Hematopoietic multipotent progenitor cell treated with erythropoietin and hydrocortisone succinate and interleukin-3 and kit ligand, for 8 days (in vitro differentiated cells): ENCODE measurements at regions not wholly inside any gene's neighbourhood (a gene's known extent, or its start where the extent isn't known, plus 50 kb on each side); places are given as distances from the start of the nearest gene placed in this dataset.

Experiments
- DNase-seq: peaks from one replicate; pipeline ENCODE4 v3.0.0-alpha.2; 2015

DNA sequence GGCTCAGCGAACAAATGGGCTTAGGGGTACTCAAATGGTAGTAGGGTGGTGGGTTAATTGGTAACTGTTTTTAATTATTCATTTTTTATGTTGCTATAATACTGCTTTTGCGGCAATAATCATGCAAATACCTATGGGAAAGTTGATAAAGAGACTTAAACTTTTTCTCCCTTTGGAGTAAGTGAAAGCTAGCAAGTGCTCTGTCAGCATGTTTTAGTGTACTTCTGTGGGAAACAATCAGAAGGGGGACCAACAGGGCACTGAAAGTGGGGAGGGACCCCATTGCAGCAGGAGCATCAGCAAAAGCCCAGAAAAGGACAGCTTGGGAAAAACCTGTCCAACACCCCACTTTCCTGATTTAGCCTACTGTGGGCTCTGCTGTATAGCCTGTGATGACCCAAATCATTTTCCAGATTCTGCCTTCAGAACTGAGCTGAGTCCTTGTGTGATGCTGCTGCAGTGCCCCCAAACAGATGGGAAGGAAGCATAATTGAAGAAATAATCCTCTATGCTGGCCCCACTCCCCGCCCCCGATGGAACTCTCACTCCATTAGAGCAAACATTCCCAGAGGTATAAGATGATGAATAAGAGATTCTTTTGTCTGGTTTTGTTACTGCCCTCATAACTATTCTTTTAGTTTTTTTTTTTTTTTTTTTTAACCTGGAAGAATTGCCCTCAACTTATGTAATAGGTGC, 322.8 kb downstream of the CD83 start:
- DNase-seq, result no peak

DNA sequence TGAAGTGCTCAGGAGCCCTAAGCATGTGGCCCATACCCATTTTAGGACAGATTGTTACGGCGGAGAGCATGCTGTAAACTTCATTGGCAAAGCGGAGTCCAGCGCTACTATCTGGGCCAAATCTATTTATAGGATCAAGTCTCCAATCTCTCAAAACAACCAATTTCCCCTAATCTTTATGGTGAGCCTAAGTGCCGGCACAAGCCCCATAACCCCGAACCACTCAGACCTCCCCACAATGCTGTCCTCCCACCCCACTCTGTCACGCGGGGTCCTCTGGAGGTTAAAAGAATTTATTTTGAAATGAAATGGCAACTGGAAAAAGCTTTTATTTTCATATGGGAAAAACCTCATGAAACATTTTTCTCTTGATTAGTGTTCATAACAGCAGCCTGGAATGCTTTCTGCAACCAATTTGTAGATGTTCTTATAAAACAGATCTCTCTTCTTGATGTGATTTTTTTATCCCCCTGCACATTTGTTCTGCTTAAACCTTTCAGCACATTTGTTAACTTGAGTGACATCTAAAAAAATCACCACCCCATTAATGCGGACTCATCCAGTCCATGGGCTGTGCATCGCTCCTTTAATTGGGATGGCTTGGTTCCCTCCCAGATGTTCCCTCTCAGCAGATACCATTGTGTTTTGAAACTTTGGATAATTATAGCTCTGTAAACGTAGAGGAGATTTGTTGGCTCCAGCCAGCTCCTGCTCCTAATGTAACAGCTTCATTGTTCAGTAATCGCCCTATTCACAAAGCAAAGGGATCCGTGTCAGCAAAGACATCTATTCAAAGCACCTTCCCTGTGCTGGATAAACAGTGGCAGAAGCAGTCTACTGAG, 323.6 kb downstream of the CD83 start:
- DNase-seq, result no peak

- no peak for DNase-seq
These were observed 324.7 kb downstream of the CD83 start for GRCh38 chr6:14442242-14442641.

DNA sequence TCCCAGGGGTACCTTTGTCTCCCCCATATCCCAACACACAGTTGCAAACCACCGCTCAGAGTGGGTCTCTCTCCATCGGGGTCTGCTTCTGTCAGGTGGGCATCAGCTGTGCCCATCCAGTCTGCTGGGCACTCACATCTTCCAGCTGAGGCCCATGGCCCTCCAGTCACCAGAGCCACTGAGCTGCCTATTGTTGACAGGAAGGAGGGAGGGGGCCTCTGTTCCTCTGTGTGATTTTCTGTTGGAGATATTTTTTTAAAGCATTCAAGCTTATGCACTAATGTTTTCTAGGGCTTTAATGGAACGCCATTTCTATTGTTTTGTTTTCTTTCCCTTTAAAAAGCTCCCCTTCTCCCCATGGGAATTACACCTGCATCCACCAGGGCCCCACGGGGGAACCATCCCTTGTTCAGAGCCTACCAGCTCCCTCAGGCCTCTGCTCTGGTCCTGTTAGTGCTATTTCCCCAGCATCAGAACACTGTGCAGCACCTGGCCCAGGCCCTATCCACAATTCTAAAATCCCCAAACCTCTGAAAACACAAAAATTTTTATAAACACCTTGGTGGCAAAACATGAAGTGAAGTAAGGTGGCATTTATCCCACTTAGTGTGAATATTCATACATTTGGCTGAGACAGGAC, 326.2 kb downstream of the CD83 start:
- no peak for DNase-seq

DNA sequence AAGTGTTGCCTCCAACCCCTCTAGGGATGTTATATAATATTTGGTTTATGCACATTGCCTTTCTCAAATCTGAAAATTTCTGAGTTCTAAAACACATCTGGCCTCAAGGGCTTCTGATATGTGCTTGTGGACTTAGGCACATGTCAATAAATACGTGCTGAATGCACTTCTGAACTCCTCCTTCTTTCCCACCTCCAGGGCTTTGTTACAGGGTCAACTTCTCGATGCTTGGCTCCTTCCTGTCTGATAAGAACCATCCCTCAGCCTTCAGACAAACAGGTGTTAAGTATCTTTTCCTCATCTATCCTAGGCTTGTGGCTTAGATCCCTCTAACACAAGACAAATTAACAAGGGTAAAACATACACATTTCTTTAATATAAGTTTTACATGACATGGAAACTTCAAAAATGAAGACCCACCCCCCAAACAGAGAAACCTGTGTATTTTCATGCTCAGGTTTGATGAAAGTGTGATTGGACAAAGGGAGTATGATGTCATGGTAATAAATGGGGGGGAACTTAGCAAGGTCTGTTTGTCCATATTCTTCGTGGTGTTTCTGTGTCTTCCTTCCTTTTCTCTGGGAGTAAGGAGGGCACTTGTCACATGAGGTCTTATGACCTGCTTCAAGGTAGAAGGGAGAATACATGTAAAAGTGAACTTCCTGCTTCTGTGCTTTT, 326.9 kb downstream of the CD83 start:
- no peak for DNase-seq

DNA sequence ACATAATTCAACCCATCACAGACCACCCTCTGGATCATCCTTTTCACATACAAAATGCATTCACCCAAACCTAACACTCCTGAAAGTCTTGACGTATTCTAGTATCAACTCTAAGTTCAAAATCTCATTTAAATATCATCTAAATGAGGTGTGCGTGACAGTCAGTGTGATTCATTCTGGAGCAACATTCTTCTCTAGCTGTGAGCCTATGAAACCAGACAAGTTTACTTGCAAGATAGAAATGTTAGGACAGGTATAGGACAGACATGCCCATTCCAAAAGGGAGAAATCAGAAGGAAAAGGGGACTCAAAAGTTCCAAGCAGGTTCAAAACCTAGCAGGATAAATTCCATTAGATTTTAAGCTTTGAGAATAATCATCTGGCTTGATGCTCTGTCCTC, 329.7 kb downstream of the CD83 start:
- DNase-seq, result no peak

GRCh38 chr6:14448246-14448645, 330.7 kb downstream of the CD83 start:
- no peak for DNase-seq

GRCh38 chr6:14450133-14450504, 332.5 kb downstream of the CD83 start:
- no peak for DNase-seq

DNA sequence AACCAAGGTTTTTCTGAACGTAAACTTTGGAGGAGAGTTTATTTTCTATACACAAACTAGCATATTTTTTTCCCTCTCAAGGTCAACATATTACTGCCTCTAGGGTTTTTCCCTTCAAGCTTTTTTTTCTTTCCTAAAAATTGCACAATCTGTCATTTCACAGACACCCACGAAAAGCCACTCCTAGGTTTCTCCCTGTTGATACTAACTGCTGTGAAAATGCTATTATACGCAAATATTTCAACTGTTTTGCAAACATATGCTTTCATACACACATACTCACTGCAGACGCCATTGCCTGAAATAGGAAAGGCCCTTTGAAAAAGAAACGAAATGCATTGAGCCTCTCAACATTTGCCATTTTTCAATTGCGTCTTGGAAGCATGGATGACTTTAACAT, 333.0 kb downstream of the CD83 start:
- DNase-seq, result no peak

DNA sequence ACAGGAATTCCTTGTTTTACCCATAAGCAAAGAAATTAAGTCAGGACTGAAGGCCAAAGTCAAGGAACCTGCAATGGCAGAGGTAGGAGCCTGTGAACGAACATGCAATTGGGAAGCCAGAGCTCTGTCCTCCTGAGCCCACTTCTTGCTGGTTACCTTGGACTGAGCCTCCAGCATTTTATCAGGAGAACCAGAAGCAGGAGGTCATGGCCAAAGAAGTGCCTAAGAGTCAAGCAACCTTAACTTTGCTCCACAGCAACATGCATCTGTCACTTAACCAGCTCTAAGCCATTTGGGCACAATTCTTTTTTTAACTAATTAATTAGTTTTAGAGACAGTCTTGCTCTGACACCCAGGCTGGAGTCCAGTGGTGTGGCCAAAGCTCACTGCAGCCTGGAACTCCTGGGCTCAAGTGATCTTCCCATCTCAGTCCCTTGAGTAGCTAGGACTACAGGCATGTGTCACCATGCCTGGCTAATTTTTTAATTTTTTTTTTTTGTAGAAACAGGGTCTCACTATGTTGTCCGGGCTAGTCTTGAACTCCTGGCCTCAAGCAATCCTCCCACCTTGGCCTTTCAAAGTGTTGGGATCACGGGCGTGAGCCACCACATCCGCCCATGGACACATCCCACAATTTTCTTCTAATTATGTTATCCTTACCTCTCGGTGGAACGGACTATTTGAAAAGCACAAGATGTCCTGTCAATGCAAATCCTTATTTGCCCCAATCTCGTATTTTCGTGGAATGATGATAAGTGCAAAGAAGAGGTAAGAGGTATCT, 334.2 kb downstream of the CD83 start:
- DNase-seq, result peak; percentile 37

- DNase-seq, result peak; percentile 91
These were observed 335.3 kb downstream of the CD83 start for GRCh38 chr6:14452567-14453527.

- no peak for DNase-seq
These were observed 336.3 kb downstream of the CD83 start for GRCh38 chr6:14453712-14454472.

DNA sequence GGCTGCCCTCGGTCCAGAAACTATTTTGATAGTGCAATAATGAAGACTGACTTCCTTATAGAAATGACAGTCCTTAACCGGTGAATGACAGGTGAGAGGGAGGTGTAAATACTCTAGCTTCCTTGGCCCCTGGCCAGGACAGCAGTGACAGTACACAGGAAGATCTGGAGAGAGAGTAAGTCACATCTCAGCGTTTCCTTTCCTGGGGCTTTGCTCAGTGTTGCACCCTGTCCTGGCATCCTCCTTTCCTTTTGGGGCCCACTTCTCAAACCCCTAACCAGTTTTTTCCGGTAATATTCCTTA, 336.9 kb downstream of the CD83 start:
- DNase-seq, result no peak

- no peak for DNase-seq
These were observed 337.9 kb downstream of the CD83 start for GRCh38 chr6:14455427-14455826.

- no peak for DNase-seq
These were observed 338.5 kb downstream of the CD83 start for GRCh38 chr6:14455876-14456648.

GRCh38 chr6:14456941-14457340, 339.4 kb downstream of the CD83 start:
- no peak for DNase-seq

DNA sequence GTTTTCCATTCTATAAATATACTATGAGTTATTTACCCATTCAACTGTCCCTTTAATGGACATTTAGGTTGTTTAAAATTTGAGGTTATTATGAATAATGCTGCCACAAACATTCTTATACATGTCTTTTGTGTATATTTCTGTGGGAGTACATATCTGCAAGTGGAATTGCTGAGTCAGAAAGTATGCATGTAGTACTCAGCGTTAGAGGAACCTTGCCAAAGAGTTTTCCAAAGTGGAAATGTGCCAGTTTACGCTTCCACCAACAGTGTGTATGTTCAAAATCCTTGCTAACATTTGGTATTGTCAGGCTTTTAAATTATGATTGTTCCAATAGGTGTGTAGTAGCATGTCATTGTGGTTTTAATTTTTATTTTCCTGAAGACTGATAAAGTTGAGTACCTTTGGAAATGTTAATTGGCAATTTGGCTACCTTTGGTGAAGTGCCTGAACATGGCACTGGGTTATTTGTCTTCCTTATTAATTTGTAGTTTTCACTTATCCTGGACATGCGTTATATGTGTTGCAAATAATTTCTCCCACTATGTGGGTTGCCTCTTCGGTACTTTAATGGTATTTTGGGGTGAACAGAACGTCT, 341.2 kb downstream of the CD83 start:
- DNase-seq, result peak; percentile 29

DNA sequence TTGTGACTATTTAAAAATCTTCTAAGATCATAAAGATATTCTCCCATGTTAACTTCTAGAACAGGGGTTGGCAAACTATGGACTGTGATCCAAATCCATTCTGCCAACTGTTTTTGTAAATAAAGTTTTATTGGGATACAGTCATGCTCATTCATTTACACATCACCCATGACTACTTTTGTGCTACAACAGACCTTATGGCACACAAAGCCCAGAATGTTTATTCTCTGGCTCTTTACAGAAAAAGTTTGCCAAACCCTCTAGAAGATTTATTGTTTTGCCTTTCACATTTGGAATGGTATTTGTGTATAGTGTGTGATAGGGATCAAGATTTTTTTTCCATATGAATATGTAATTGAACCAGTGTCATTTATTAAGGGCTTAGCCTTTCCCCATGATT, 341.7 kb downstream of the CD83 start:
- no peak for DNase-seq

DNA sequence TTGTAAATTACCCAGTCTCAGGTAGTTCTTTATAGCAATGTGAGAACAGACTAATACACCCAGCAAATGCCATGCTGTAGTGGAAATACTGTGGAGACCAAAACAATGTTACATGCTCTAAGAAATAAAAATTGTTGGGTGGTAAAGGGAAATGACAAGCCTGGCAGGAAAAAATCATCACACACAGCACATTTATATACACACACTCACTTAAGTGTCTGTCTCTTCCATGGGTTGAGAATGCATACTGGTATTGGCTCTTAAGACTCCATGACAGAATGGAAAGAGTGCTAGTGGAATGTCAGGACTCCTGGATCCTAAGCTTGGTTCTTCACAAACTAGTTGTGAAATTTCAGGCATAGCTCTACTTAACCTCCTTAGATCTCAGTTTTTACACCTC, 343.0 kb downstream of the CD83 start:
- no peak for DNase-seq

DNA sequence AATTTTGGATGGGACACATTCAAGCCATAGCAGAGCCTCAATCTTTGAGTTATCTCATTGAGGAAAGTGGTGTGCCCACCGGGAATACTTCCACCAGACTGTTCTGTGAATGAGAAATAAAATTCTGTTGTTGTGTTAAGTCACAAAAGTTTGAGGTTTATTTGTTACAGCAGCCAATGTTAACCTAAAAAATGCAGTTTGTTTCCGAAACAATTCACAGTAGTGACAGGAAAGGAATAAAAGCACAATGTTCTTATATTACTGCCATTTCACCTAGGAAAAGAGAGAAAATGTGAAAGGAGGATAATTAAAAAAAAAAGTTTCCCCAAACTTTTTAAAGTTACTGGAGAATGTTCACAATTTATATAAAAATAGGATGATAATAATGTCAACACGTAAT, 344.6 kb downstream of the CD83 start:
- no peak for DNase-seq
